ENCODE measurements at regions not wholly inside any gene's neighbourhood (a gene's known extent, or its start where the extent isn't known, plus 50 kb on each side); places are given as distances from the start of the nearest gene placed in this dataset.

- no peak overlapping the region for H2AFZ ChIP-seq (ENCODE audit: insufficient read depth, low read depth, low read length, poor library complexity, severe bottlenecking)
- TF ChIP-seq CTCF (IDR thresholded peaks at IDR 0.05) (no peak), EZH2 (IDR thresholded peaks at IDR 0.05; ENCODE audit: borderline replicate concordance, insufficient read depth, low read depth, low read length, poor library complexity, severe bottlenecking) (no peak)
- no peaks in the 10 kb centered on the region for H3K9me3 Mint-ChIP-seq (ENCODE audit: insufficient read depth)
- intact Hi-C loops (cut with micrococcal nuclease), result no loop called here
- no peak overlapping the region for H3K9ac ChIP-seq (ENCODE audit: low read length)
- no peaks in the 10 kb centered on the region for H3K36me3 ChIP-seq (replicated peaks in 1 of 2; ENCODE audit: control extremely low read depth in 1 of 2, control insufficient read depth in 1 of 2, extremely low read depth in 1 of 2, insufficient read depth in 2 of 2, low read length in 1 of 2)
- H4K20me1 ChIP-seq (ENCODE audit: control insufficient read depth, insufficient read depth, low read length, poor library complexity, severe bottlenecking), result no peaks in the 10 kb centered on the region
- no peaks in the 10 kb centered on the region for H3K27me3 ChIP-seq (replicated peaks in 1 of 4; ENCODE audit: control extremely low read depth in 1 of 4, control insufficient read depth in 3 of 4, insufficient read depth in 4 of 4, low read length in 3 of 4)
- DNase-seq (no peak), ATAC-seq (ENCODE audit: low read depth) (no peak)
- H3K9me3 ChIP-seq (ENCODE audit: control extremely low read depth in 1 of 3, control insufficient read depth in 2 of 3, insufficient read depth in 1 of 3, low read length in 2 of 3), result no peaks in the 10 kb centered on the region
- no peak overlapping the region for H3K27ac ChIP-seq (ENCODE audit: low read length in 2 of 2)
- POLR2A ChIA-PET, result no interaction called here
- CTCF ChIA-PET, result no interaction called here
- no peaks in the 10 kb centered on the region for H3K79me2 ChIP-seq (ENCODE audit: control insufficient read depth, insufficient read depth, low read length)
- no peaks in the 10 kb centered on the region for H3K27me3 Mint-ChIP-seq
- H3K4me3 ChIP-seq (ENCODE audit: control extremely low read depth in 1 of 5, extremely low read depth in 1 of 5, insufficient read depth in 1 of 5, low read depth in 2 of 5, low read length in 4 of 5), result no peak overlapping the region
- H3K4me1 ChIP-seq (ENCODE audit: control insufficient read depth in 2 of 2, insufficient read depth in 2 of 2, low read length in 2 of 2), result no peaks in the 10 kb centered on the region
- H3K4me2 ChIP-seq (replicated peaks; ENCODE audit: low read depth, low read length, poor library complexity, severe bottlenecking), result no peak overlapping the region
- H3K4me1 Mint-ChIP-seq, result no peaks in the 10 kb centered on the region
- H3K4me3 Mint-ChIP-seq, result no peak overlapping the region
- no peak overlapping the region for H3K27ac Mint-ChIP-seq
Observed at GRCh38 chr7:81213394-81213793, 294.5 kb upstream of the SEMA3C start.

- intact Hi-C loops (cut with micrococcal nuclease), result no loop called here
- H3K4me3 Mint-ChIP-seq, result no peak overlapping the region
- no peaks in the 10 kb centered on the region for H3K4me1 ChIP-seq (ENCODE audit: control insufficient read depth in 2 of 2, insufficient read depth in 2 of 2, low read length in 2 of 2)
Observed at GRCh38 chr7:81211934-81212320, 293.1 kb upstream of the SEMA3C start.

More at GRCh38 chr7:81211934-81212320, 293.1 kb upstream of the SEMA3C start:
- H3K27ac ChIP-seq (ENCODE audit: low read length in 2 of 2), result no peak overlapping the region
- ChIA-PET POLR2A (no interaction called here), CTCF (no interaction called here)
- H3K9me3 ChIP-seq (ENCODE audit: control extremely low read depth in 1 of 3, control insufficient read depth in 2 of 3, insufficient read depth in 1 of 3, low read length in 2 of 3), result no peaks in the 10 kb centered on the region
- ATAC-seq (ENCODE audit: low read depth) (no peak), DNase-seq (no peak)
- no peaks in the 10 kb centered on the region for H3K36me3 ChIP-seq (replicated peaks in 1 of 2; ENCODE audit: control extremely low read depth in 1 of 2, control insufficient read depth in 1 of 2, extremely low read depth in 1 of 2, insufficient read depth in 2 of 2, low read length in 1 of 2)
- H3K4me1 Mint-ChIP-seq, result no peaks in the 10 kb centered on the region
- H2AFZ ChIP-seq (ENCODE audit: insufficient read depth, low read depth, low read length, poor library complexity, severe bottlenecking), result no peak overlapping the region
- TF ChIP-seq EZH2 (IDR thresholded peaks at IDR 0.05; ENCODE audit: borderline replicate concordance, insufficient read depth, low read depth, low read length, poor library complexity, severe bottlenecking), result no peak
- H3K27ac Mint-ChIP-seq, result no peak overlapping the region
- H3K79me2 ChIP-seq (ENCODE audit: control insufficient read depth, insufficient read depth, low read length), result no peaks in the 10 kb centered on the region
- WGBS (ENCODE audit: insufficient coverage), result 100% methylated on average over 1 of the region's 4 CpGs
- H3K9ac ChIP-seq (ENCODE audit: low read length), result no peak overlapping the region
- no peaks in the 10 kb centered on the region for H3K27me3 Mint-ChIP-seq
- no peaks in the 10 kb centered on the region for H4K20me1 ChIP-seq (ENCODE audit: control insufficient read depth, insufficient read depth, low read length, poor library complexity, severe bottlenecking)
- H3K4me2 ChIP-seq (replicated peaks; ENCODE audit: low read depth, low read length, poor library complexity, severe bottlenecking), result no peak overlapping the region
- no peak overlapping the region for H3K4me3 ChIP-seq (ENCODE audit: control extremely low read depth in 1 of 5, extremely low read depth in 1 of 5, insufficient read depth in 1 of 5, low read depth in 2 of 5, low read length in 4 of 5)
- no peaks in the 10 kb centered on the region for H3K27me3 ChIP-seq (replicated peaks in 1 of 4; ENCODE audit: control extremely low read depth in 1 of 4, control insufficient read depth in 3 of 4, insufficient read depth in 4 of 4, low read length in 3 of 4)
- no peaks in the 10 kb centered on the region for H3K9me3 Mint-ChIP-seq (ENCODE audit: insufficient read depth)

All from B cell (primary cell).